ENCODE measurements at regions not wholly inside any gene's neighbourhood (a gene's known extent, or its start where the extent isn't known, plus 50 kb on each side); places are given as distances from the start of the nearest gene placed in this dataset.
A peak's percentile ranks its signal among the peaks of the same experiment; 100 is the strongest.

GRCh38 chr16:11409398-11409797 lies 64.1 kb downstream of the RMI2 start:
- no peak for TF ChIP-seq CTCF (IDR thresholded peaks at IDR 0.05)
- no peaks in the 10 kb centered on the region for H3K36me3 ChIP-seq
- no peaks in the 10 kb centered on the region for H3K27me3 ChIP-seq (replicated peaks; ENCODE audit: insufficient read depth)
- DNase-seq (ENCODE audit: low spot score): no peak
- no peaks in the 10 kb centered on the region for H3K9me3 ChIP-seq
- peaks cover 9 to 14% of the 10 kb centered on the region in 2 donors for H3K4me1 ChIP-seq (ENCODE audit: control insufficient read depth in 1 of 2, low read depth in 2 of 2)
- no peak overlapping the region for H3K4me3 ChIP-seq
- ATAC-seq (ENCODE audit: insufficient number of reproducible peaks, low FRiP score, low read depth): no peak
- H3K27ac ChIP-seq: no peak overlapping the region

GRCh38 chr16:11410376-11411058 lies 65.3 kb downstream of the RMI2 start:
- DNase-seq (ENCODE audit: low spot score) (peak; percentile 23), ATAC-seq (ENCODE audit: insufficient number of reproducible peaks, low FRiP score, low read depth) (no peak)
- Histone ChIP-seq H3K4me1 (ENCODE audit: control insufficient read depth in 1 of 2, low read depth in 2 of 2) (peaks cover 9 to 14% of the 10 kb centered on the region in 2 donors), H3K9me3 (no peaks in the 10 kb centered on the region), H3K27ac (peak overlapping the region; percentile 35 to 54), H3K36me3 (no peaks in the 10 kb centered on the region), H3K4me3 (no peak overlapping the region), H3K27me3 (replicated peaks; ENCODE audit: insufficient read depth) (no peaks in the 10 kb centered on the region)
- TF ChIP-seq CTCF (IDR thresholded peaks at IDR 0.05): no peak

- ATAC-seq (ENCODE audit: insufficient number of reproducible peaks, low FRiP score, low read depth): no peak
- Histone ChIP-seq H3K4me1 (ENCODE audit: control insufficient read depth in 1 of 2, low read depth in 2 of 2) (peaks cover 9 to 14% of the 10 kb centered on the region in 2 donors), H3K27me3 (replicated peaks; ENCODE audit: insufficient read depth) (no peaks in the 10 kb centered on the region), H3K27ac (peak overlapping the region; percentile 35 to 54), H3K4me3 (no peak overlapping the region), H3K36me3 (no peaks in the 10 kb centered on the region), H3K9me3 (no peaks in the 10 kb centered on the region)
- no peak for DNase-seq (ENCODE audit: low spot score)
- no peak for TF ChIP-seq CTCF (IDR thresholded peaks at IDR 0.05)
These were observed 65.8 kb downstream of the RMI2 start for GRCh38 chr16:11411059-11411550.

- H3K9me3 ChIP-seq: no peaks in the 10 kb centered on the region
- no peaks in the 10 kb centered on the region for H3K27me3 ChIP-seq (replicated peaks; ENCODE audit: insufficient read depth)
- H3K4me3 ChIP-seq: no peak overlapping the region
- peaks cover 9 to 14% of the 10 kb centered on the region in 2 donors for H3K4me1 ChIP-seq (ENCODE audit: control insufficient read depth in 1 of 2, low read depth in 2 of 2)
- ATAC-seq (ENCODE audit: insufficient number of reproducible peaks, low FRiP score, low read depth) (no peak), DNase-seq (ENCODE audit: low spot score) (no peak)
- no peaks in the 10 kb centered on the region for H3K36me3 ChIP-seq
- H3K27ac ChIP-seq: no peak overlapping the region
- no peak for TF ChIP-seq CTCF (IDR thresholded peaks at IDR 0.05)
These were observed 67.1 kb downstream of the RMI2 start for GRCh38 chr16:11412175-11412904.

All from thoracic aorta (tissue), 2 donors.